NCI-H2171 (cell line): ENCODE measurements at regions not wholly inside any gene's neighbourhood (a gene's known extent, or its start where the extent isn't known, plus 50 kb on each side); places are given as distances from the start of the nearest gene placed in this dataset.
"Not testable (repeated sequence)": the region's sequence is repeated elsewhere in the genome, so short reads cannot be mapped to it uniquely, and the experiment has no call there.

Source experiments
- DNase-seq: peaks from one replicate; lab custom pipeline; 2025; lab: John Stamatoyannopoulos, UW

GRCh38 chr21:19400223-19400770 lies 996.7 kb upstream of the TMPRSS15 start:
- no peak for DNase-seq

DNA sequence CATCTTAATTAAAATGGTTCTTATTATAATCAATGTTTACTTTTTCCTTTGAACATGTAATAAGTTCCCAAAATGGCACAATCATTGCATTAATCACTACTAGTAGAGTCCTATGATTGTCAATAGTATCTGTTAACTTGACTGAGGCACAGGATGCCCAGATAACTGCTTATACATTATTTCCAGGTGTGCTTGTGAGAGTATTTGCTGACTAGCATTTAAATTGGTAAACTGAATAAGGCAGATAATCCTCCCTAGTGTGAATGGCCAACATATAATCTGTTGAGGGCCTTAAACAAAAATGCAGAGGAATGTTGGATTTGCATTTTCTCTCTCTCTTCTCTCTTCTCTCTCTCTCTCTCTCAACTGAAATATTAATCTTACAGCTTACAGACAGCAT lies 999.3 kb upstream of the TMPRSS15 start:
- DNase-seq, result no peak

- no peak for DNase-seq
These were observed 1001.7 kb upstream of the TMPRSS15 start for GRCh38 chr21:19405326-19405725.

DNA sequence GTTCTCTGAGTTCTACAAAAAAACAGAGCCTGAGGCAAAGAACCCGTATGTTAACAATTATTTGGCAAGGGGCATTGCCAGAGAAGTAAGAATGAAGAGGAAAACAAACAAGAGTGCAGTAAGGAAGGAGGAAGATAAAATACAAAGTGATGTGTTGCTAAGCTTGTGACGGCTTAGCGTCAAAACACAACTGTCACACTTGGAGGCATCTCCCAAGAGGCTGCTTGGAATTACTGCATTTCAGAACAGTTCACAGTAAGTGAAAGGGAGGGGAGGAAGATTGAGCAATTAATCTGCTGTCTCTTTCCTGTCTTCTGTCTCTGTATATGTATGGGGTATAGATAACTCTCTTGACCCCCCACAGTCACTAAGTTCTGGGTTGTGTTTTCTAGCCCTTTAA lies 1017.0 kb upstream of the TMPRSS15 start:
- DNase-seq, result no peak

- no peak for DNase-seq
These were observed 1030.0 kb upstream of the TMPRSS15 start for GRCh38 chr21:19433623-19434022.

- no peak for DNase-seq
These were observed 1037.4 kb upstream of the TMPRSS15 start for GRCh38 chr21:19440792-19441655.

DNA sequence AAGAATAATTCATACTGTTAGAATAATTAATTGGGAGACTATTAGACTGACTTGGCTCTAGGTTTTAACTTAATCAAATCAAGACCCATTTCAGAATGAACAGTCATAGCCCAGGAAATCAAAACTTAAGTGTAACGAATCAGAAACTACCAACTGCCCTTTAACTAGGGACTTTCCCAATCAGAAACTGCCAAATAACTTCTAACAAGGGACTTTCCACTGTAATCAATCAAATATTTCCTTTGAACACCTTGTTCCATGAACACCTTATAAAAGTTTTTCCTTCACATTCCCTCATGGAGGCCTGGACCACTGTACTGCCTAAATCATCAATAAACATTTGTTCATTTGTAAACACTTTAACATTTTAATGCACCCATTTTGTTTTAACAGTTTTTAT lies 1054.7 kb upstream of the TMPRSS15 start:
- no peak for DNase-seq

DNA sequence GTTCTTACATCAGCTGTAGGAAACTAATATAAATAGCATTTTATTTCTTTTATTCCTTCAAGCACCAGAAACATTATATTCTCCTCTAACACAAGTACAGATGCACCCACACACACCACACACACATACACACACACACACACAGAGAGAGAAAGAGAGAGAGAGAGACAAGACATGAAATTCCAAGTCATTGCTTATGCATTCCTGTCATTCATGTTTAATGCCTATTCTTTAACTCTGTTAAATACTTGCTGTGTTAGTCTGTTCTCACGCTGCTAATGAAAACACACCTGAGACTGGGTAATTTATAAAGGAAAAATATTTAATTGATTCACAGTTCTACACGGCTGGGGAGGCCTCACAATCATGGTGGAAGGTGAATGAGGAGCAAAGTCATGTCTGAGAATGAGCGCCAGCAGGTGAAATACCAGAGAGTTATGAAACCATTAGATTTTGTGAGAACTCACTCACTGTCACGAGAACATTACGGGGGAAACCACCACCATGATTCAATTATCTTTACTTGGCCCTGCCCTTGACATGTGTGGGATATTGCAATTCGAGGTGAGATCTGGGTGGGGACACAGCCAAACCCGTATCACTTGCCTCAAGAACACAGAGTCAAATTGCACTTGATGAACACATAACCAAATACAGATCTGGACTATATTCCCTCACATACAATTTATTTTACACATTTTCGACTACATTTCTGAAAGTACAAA lies 1058.1 kb upstream of the TMPRSS15 start:
- no peak for DNase-seq

DNA sequence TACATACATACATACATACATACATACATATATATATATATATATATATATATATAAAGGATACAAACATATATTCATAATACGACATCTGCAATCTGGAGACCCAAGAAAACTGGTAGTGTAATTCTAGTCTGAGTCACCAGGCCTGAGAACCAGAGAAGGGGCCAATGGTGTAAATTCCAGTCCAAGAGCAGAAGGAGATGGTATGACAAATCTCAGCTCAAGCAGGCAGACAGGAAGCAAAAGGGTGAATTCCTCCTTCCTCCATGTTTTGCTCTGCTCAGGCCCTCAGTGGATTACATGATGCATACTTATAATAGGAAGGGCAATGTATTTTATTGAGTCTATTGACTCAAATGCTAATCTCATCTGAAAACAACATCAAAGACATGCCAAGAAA lies 1060.4 kb upstream of the TMPRSS15 start:
- no peak for DNase-seq

DNA sequence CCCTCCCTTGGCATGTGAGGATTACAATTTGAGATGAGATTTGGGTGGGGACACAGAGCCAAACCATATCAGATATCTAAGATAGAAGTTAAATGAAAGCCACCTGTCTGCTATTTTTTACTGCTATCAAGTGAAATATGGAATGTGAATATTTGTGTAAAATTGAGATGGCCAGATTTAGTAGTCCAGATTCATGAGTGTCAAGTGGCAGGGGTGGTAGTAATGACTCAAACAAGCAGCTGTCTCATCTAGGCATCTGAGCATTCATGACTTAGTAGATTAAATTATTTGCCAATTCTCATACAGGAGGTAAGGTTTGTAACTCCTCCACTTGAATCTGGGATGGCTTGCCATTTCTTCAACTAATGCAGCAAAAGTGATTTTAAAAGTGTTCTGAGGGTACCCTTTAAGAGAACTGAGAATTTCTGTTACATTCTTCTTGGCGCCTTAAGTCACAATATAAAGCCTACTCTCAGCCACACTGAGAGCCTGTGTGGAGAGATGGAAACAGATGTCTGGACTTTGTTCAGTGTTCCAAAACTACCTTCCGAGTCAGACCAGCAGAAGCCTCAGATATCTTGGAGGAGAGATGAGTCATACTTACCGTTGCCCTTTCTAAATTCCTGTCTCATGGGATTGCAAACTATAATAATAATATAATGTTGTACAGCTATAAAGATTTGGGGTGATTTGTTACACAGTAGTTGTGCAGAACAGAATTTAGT lies 1065.6 kb upstream of the TMPRSS15 start:
- DNase-seq, result no peak

DNA sequence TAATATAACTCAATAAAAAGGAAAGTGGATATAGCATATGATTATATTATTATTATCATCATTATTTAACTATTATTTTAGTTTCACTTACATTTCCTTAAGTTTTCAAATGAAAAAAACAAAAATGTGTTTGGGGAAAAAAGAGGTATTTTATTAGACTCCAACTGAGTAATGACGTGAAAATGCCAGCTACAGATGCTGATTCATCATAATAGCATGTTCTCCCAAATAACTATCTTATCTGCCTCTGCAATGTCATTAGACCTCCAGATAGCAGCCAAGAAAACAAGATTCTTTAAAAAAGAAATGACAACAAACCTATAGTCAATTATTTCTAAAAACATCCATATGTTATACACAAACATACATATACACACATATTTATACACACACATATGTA lies 1071.9 kb upstream of the TMPRSS15 start:
- DNase-seq, result no peak

DNA sequence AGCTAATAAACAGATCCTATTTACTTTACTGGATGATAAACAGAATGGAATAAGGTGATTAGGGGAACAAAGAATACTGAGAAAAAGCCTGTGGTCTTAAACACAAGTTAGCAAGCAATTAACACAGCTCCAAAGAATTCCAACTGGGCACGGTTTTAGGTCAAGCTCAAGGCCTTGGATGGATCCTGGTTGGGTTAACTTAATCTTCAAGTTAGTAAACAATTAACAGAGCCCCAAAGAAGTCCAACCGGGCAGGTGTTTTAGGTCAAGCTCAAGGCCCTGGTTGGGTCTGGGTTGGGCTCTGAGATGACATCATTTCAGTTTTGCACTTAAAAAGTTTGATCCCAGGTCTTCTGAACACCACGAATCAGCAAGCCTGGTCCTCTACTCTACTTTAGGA lies 1086.3 kb upstream of the TMPRSS15 start:
- DNase-seq, result no peak

DNA sequence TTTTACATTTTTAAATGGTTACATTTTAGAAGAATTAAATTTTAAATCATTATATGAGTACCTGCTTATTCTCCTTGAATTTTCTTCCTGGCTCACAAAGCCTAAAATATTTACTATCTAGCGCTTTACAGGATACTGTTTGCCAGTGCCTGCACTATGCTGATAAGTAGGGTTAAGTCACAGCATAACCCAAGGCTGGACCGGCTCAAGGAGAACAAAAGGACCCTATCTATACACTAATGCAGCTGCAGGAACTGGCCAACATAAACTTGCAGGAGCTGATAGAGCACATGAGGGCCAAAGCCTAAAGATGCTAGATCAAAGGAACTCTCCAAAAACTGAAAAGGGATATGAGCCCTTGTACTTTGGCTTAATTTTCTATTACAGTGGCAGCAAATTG lies 1086.9 kb upstream of the TMPRSS15 start:
- DNase-seq, result no peak

DNA sequence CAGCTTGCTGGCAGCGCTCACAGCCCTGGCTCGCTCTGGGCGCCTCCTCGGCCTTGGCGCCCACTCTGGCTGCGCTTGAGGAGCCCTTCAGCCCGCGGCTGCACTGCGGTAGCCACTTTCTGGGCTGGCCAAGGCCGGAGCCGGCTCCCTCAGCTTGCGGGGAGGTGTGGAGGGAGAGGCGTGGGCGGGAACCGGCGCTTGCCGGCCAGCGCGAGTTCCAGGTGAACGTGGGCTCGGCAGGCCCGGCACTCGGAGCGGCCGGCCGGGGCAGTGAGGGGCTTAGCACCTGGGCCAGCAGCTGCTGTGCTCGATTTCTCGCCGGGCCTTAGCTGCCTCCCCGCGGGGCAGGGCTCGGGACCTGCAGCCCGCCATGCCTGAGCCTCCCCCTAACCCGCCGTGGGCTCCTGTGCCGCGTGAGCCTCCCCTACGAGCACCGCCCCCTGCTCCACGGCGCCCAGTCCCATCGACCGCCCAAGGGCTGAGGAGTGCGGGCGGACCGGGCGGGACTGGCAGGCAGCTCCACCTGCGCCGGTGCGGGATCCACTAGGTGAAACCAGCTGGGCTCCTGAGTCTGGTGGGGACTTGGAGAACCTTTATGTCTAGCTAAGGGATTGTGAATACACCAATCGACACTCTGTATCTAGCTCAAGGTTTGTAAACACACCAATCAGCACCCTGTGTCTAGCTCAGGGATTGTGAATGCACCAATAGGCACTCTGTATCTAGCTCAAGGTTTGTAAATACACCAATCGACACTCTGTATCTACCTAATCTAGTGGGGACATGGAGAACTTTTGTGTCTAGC lies 1090.1 kb upstream of the TMPRSS15 start:
- DNase-seq, result not testable (repeated sequence)

- no peak for DNase-seq
These were observed 1097.5 kb upstream of the TMPRSS15 start for GRCh38 chr21:19501115-19501514.

GRCh38 chr21:19507682-19508260 lies 1104.2 kb upstream of the TMPRSS15 start:
- no peak for DNase-seq

DNA sequence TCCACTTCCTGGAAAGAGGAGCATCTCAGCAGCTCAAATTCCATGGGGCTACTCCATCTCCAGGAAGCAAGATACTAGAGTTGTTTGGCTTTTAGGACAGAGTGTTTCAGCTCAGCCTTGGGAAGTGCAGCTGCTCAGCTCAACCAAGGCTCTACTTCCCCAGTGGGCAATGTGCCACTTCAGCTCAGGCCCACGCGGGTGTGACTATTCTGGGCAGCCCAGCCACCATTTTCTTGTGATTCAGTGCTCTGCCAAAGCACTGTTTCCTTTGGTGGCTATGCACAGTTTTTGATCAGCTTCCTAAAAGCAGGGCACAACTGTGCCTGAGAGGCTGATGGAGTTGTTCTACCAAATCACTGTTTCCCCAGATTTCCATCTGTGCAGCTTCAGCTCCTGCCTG lies 1104.9 kb upstream of the TMPRSS15 start:
- no peak for DNase-seq

DNA sequence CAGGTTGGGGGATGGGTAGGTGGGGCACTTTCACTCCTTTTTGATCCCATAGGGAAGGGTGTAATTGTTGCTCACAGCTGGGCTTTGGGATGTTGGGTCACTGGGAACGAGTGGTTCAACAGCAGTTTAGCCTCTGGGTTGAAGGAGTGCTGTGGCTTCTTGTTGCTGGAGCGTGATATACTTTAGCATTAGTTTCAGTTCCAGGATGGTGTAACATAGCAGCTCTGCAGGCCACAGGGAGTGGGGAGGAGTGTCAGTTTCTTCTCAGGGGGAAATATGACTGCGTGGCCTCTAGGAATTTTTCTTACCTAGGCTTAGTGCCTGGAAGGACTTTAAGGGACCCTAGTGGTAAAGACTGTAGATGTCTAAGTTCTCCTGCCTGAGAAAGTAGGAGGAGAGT lies 1105.3 kb upstream of the TMPRSS15 start:
- no peak for DNase-seq

DNA sequence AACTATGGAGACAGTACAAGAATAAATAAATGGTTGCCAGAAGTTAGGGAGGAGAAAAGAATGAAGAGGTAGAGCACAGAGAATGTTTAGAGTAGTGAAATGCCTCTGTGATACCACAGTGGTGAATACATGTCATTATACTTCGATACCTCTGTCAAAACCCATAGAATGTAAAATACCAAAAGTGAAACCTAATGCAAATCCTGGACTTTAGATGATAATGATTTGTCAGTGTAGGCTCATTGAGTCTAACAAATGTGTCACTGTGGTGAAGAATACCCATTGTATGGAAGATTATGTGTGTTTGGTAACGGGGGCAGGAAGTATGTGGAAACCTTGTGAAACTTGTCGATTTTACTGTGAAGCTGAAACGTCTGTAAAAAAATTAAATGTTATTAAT lies 1106.5 kb upstream of the TMPRSS15 start:
- no peak for DNase-seq

- no peak for DNase-seq
These were observed 1107.1 kb upstream of the TMPRSS15 start for GRCh38 chr21:19510653-19511052.

DNA sequence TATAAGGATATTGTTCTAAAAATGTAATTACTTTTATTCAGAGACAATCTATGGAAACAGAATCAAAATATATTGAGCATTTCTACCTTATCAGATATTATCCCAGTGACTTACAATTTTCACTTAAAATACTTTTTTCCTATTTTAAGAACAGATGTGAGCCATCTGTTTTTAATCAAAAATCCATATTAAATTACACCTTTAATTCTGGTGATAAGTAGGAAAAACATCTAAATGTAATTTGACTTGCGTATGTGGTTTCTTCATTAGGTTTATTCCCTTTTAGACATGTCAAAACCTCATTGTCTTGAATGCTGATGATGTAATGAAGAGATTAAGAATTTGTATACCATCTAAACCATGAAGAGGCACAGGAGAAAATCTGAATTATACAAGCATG lies 1118.8 kb upstream of the TMPRSS15 start:
- no peak for DNase-seq
